GM18499 (cell line): ENCODE measurements at regions not wholly inside any gene's neighbourhood (a gene's known extent, or its start where the extent isn't known, plus 50 kb on each side); places are given as distances from the start of the nearest gene placed in this dataset.

ENCODE experiments used
- ATAC-seq: cut with Tn5 transposase; IDR thresholded peaks from one replicate; pipeline ENCODE4 v1.9.1; 2021; ENCODE audit warnings: moderate number of reproducible peaks; ENCODE audit not compliant: insufficient read depth, unreplicated experiment

- ATAC-seq = no peak
Measured at GRCh38 chr6:133630651-133631050, 258.3 kb upstream of the TCF21 start.

GRCh38 chr6:133631421-133631820 is 257.5 kb upstream of the TCF21 start:
- ATAC-seq = no peak

DNA sequence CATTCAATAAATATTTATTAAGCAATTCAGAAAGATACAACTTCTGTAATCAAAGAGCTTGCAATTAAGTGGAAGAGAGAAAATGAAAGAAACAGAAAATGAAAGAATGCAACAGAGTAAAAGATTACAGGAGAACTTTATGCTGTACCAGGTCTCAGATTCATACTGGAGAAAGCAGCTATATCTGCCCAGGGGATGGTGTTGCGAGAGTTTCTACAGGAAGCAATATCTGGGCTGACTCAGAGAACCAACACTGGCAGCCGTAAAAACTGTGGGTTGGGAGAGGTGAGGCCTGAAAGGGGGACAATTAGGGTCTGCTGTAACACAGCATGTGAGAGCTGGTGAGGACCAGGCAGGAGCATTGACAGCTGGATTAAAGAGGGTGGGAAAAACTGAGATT is 256.7 kb upstream of the TCF21 start:
- no peak for ATAC-seq

GRCh38 chr6:133632906-133633305 is 256.0 kb upstream of the TCF21 start:
- ATAC-seq = no peak

DNA sequence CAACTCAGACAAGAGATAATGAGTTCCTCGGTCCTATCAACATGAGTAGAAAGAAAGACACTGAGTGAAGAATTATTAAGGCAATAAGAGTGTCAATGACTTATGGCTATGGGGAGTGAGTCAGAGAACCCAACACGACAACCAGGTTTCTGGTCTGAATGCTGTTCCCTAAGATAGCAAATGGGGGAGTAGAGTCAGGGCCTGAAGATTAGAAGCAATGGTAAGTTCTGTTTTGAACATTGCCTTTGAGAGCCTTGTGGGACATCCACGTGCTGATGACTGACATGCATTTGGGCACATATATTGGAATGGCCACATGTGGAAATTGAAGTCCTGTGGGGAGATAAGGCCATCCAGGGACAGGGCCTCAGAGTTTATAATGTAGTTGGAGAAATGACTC is 254.4 kb upstream of the TCF21 start:
- no peak for ATAC-seq

DNA sequence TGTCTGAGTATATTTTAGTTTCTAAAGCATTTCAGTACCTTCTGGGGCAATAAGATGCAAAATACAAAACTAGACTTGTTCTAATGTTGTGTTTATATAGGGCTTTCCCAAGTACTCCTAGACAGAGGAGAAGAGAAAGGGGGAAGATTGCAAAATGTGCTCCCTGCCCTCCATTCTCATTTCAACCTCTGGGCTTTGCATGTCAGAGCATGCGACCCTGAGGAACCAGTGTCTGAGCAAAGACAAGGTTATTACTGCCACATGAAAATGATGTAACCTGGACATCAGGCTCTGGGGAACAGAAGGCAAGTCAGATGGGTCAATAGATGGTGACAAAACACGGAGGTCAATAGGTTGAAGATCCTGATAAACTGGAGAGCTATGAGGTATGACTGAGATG is 253.5 kb upstream of the TCF21 start:
- ATAC-seq = no peak

DNA sequence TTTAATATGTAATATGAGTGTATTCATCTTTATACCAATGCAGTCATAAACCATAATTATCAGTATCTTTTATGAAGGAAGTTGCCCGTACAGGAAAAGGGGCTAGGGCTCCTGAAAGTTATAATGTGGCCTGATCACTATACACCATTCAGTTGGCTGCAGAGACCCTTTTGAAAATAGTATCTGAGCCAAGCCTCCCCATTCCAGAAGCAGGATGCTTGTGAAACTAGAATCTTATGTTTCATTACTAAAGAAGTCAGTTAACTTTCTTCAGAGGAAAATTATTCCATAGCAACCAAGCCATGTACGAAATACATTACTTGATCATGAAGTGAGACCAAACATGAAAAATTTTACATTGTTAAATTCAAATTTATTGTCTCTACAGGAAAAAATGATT is 251.5 kb upstream of the TCF21 start:
- ATAC-seq = no peak

- no peak for ATAC-seq
Measured at GRCh38 chr6:133637874-133638273, 251.0 kb upstream of the TCF21 start.

DNA sequence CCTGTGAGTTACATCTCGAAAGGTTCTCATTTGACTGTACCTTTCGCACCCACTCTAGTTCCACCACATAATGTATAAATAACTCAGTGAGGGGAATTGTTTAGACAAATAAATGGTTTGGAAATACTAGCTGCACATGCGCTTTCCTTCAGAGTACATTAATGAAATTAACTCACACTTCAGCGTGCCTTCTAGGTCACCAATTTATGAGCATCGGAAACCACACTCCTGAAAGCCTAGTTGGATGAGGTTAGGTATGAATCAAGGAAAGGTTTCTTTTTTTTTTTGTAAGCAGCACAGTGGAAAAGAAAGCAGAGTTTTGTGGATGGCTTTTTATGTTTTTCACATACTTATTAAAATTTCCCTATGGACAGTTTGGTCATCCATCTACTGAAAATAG is 247.8 kb upstream of the TCF21 start:
- ATAC-seq = no peak

DNA sequence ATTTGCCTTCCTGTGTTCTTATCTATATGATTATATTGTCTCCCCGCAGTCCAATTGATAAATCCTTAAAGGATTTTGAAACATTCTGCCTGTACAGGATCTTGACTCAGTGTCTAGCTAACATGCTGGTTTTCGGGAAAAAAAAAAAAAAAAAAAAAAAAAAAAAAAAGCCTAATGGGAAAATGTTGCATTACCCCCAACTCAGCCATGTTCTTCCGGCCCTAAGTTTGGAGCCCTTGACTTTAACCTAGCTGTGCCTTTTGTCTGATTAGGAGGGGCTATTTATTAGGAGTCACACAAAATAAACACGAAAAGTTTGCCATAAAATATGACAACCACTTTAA is 244.4 kb upstream of the TCF21 start:
- ATAC-seq = no peak

DNA sequence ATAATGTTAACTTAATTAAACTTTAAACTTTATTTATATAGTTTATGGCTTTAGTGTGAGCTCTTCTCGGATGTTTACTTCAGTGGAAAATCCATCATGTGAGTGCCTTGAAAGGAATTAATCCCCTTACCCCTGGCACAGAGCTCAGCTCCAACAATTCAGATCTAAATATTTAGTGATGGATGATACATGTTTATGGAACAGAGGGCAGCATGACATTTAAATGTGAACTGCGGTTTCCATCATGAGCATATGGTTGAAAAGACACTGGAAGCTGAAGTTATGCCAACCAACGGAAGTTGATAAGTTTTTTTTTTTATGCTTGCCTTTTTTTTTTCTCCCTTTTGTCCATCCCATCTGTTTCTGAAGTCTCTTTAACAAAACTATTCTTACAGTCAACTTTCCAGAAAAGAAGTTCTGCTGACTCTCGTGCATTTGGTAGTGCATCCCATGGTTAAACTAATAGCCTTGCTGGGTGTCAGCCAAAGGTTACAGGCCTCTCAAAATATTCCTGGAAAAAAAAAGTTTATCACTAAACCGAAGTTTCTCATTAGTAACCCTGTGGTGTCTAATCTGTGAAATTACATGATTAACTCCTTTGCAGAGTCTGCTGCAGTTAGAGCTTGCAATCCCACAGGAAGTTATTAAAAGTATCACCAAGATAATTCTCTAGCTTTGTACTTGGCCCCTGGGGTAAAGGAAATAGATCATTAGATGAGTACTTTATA is 243.9 kb upstream of the TCF21 start:
- no peak for ATAC-seq

GRCh38 chr6:133645966-133646740 is 242.8 kb upstream of the TCF21 start:
- no peak for ATAC-seq

DNA sequence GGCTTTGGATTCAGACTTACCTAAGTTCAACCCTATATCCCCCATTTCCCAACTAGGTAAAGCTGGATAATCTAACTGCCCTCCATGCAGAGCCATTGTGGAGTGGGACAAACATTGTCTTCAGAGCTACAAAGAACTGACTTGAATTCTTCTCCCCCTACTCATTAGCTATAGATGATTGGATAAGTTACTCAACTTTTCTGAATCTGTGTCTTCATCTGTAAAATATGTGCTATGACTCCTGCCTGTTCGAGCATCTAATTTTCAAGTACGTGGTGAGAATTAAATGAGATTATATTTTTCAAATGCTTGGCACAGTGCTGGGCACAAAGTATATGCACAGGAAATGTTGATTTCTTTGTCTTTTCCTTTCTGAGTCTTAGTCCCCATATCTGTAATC is 240.3 kb upstream of the TCF21 start:
- ATAC-seq = no peak

DNA sequence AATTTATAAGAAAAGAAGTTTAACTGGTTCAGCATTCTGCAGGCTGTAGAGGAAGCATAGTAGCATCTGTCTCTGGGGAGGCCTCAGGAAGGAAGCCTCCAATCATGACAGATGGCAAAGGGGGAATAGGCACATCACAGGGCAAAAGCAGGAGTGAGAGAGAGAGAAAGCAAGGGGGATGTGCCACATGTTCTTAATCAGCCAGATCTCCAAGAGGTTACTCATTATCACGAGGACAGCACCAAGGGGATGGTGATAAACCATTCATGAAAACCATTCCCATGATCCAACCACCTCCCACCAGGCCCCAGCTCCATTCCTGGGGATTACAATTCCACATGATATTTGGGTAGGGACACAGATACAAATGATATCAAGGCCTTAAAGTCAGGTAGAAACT is 217.5 kb upstream of the TCF21 start:
- ATAC-seq = no peak

GRCh38 chr6:133673056-133673455 is 215.9 kb upstream of the TCF21 start:
- ATAC-seq = no peak

DNA sequence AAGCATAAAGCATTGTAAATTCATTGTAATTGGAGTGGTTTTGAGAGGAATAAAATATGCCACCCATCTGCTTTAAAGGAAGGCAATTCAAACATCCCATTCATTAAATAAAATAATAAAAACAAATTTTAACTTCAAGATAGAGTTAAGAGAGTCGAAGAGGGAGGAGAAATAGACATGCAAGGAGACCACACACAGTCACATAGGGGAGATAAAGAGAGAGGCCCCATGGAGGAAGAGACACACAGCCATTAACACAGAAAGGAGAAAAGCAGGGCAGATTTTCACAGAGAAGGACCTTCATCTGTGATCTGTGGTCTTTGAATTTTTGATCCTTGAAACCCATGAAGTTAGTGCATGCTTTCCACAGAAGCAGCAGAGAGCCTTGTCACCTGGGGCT is 214.3 kb upstream of the TCF21 start:
- no peak for ATAC-seq

DNA sequence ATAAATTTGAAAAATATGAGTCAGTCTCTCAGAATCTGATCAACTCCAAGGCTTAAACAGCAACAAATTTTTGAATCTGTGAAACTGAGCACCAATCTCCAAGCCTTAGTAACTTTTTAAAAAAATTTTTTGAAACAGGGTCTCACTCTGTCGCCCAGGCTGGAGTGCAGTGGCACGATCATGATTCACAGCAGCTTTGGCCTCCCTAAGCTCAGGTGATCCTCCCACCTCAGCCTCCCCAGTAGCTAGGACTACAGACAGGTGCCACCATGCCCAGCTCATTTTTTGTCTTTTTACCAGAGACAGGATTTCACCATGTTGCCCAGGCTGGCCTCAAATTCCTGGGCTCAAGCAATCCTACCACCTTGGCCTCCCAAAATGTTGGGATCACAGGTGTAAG is 207.9 kb upstream of the TCF21 start:
- ATAC-seq = no peak

- ATAC-seq = no peak
Measured at GRCh38 chr6:133681891-133682290, 207.0 kb upstream of the TCF21 start.

GRCh38 chr6:133682506-133683307 is 206.2 kb upstream of the TCF21 start:
- no peak for ATAC-seq

- no peak for ATAC-seq
Measured at GRCh38 chr6:133683308-133683580, 205.7 kb upstream of the TCF21 start.

DNA sequence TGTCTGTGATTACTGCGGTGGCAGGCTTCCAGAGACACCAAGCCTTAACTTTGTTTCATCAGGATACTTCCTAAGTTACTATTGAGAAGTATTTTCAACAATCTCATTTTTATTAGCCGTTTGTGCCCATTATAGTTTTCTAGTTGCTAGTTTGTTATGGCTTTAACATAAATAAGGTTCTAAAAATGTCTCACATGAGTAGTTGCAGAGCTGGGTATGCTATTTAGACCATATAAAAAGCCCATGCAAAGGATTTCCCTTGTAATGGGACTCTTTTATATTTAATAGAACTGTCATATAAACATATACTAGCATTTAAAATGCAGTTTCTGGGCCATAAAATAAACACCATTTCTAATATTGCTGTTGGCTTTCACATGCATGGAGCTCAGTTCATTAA is 205.3 kb upstream of the TCF21 start:
- ATAC-seq = no peak
